T-helper 2 cell (primary cell): ENCODE measurements at regions not wholly inside any gene's neighbourhood (a gene's known extent, or its start where the extent isn't known, plus 50 kb on each side); places are given as distances from the start of the nearest gene placed in this dataset.

Experiments
- DNase-seq, 5 experiments: peaks; one replicate each; pipeline versions ENCODE4 v3.0.0 to v3.0.0-alpha.2; 2012 to 2022

DNA sequence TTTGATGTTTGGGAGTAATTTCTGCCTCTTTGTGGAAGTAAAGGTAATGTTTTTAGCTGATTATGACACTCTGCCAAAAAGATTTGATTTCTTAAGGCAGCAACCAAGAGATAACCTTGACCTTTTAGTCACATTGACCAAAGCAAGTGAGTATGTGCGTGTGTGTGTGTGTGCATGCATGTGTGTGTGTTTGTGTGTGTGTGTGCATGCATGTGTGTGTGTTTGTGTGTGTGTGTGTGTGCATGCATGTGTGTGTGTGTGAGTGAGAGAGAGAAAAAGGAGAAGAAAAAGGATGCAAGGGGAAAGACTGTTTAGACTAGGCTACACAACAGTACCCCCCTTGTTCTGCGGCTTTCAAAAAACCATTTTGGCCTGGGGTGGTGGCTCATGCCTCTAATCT lies 88.1 kb upstream of the NPVF start:
- DNase-seq, result no peak

- DNase-seq, result no peak
Measured at GRCh38 chr7:25318047-25318446, 89.8 kb upstream of the NPVF start.

DNA sequence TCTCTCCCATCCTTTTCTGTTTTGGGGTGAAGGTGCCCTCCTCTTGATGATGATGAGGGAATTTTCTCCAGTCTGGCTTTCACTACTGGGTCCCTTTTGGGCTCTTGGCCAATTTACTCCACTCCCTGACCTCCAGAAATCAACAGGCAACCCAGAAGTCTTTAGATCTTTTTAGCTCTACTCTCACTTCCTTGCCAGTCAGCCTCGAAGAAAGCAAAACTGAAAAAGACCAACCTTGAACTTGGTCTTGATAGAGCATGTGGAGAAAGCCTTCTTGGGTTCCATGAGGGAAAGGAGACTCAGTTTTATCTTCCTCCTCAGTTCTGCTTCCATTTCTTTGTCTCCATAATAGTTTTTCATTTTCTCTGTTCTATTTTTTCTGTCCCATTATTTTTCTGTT lies 91.4 kb upstream of the NPVF start:
- DNase-seq, result no peak

DNA sequence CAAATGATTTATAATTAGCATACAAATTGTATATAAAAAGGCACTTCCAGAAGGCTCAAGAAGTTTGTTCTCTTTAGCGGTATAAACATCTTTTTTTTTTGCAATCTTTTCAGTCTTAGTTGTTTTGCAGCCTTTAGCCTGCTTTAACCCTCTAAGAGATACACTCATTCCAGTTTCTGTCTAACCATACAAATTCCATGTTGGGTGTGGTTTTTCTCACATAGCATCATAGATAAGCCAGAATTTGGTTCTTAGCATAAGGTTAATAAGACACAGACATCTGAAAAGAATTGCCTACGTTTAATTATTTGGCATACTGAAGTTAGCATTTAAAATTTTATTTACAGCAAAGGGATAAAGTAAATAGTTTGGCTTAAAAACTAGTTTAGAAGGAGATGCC lies 92.5 kb upstream of the NPVF start:
- no peak for DNase-seq

- no peak for DNase-seq
Measured at GRCh38 chr7:25321424-25321823, 93.1 kb upstream of the NPVF start.

DNA sequence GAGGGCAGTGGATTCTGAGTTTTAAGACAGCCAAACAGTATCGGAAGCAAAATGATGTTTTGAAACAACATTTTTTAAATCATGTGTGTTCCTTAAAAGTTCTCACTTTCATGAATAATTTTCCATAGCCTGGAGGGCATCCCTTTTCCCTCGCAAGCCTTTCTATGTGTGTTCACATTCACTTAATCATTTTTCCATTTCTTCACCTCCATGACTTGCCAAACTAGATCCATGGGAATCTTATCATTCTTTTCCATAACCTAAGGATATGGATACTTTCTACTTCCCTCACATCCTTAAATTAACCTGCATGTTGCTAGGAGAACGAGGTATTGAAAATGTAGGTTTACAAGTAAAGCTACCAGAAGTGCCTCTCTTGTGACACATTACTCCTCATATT lies 94.2 kb upstream of the NPVF start:
- DNase-seq, result no peak

GRCh38 chr7:25325186-25325757 lies 97.0 kb upstream of the NPVF start:
- DNase-seq, result no peak

GRCh38 chr7:25326501-25327156 lies 98.3 kb upstream of the NPVF start:
- no peak for DNase-seq

DNA sequence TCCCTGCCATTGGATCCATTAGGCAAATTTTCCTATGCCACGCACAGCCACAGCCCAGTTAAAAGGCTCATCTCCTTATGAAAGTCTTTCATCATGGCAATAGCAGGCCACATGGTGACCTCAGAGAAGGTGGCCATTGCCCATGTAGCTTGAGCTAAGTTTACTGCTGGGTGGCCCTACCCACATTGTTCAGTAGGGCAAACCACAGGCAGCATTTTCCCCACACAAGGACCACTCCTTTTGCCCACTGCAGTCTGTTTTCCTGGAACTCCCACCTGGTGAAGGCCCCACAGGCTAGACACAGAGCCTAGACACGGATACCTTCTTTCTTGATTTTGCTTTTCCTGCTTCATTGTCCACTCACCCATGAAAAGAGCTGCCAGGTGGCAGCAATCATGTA lies 101.5 kb upstream of the NPVF start:
- DNase-seq, result no peak

- DNase-seq, result no peak
Measured at GRCh38 chr7:25333296-25333928, 105.1 kb upstream of the NPVF start.

GRCh38 chr7:25347360-25348066 lies 119.2 kb upstream of the NPVF start:
- no peak for DNase-seq

DNA sequence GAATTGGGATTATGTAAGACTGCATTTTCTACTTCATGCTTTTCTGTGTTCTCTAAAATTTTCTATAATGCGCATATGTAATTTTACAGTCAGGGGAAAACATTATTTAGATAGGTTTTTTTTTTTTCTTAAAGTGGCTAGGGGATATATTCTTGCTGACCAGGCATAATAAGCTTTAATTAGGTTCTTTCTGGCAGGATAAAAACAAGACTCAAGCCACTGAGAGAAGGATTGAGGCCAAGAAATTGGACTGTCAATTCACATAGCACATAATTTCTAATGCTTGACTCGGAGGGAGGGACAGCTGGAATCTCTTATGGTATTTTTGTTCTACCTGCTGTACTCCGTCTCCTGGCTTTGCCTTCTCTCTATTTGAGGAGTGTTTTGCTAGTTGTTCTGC lies 119.8 kb upstream of the NPVF start:
- no peak for DNase-seq

DNA sequence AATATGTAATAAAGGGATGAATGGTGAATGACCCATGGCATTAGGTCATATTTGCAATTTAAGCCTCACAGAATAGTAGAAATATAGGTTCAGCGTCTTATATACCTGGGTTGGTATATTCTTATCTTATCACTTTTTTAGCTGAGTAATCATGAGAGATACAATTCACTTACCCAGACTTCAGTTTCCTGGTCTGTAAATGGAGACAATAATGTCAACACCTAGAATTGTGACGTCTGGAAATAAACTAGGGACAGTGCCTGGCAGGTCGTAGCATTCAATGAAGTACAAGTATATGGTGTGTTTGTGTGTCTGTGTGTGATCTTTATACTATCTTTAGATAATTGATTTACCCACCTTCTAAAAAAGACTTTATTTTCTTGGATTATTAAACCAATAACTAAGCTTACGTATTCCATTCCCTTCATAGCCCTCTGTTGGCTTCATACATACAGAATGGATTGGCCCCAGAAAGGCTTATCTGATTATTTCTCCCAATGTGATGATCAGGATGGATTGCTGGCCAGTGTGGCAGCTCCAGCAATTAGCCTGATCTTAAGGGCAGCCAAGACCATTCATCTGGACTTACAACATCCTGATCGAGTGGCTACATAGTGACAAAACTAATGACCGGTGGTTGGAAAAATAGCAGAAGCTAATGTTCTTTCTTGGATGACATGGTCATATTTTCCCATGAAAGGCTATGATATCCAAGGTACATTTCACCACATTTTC lies 121.2 kb upstream of the NPVF start:
- no peak for DNase-seq

DNA sequence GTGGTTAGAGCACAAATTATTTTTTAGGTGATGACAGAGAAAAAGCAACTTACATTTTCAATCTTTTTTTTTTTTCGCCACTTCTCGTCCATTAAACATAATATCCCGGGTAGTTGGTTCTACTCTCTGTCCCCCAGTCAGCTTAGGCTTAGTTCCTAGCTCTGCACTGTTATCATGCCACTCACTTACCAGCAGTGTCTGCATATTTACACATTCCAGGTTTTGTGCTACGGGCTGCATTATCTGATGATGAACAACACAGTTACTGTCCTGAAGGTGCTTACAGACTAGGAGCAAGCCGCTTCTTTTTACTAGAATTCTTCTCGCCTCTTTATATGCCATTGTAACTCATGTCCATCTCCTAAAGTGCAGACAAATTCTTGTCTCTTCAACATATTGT lies 121.8 kb upstream of the NPVF start:
- no peak for DNase-seq

- no peak for DNase-seq
Measured at GRCh38 chr7:25351761-25352160, 123.5 kb upstream of the NPVF start.

- no peak for DNase-seq
Measured at GRCh38 chr7:25353196-25353595, 124.9 kb upstream of the NPVF start.

DNA sequence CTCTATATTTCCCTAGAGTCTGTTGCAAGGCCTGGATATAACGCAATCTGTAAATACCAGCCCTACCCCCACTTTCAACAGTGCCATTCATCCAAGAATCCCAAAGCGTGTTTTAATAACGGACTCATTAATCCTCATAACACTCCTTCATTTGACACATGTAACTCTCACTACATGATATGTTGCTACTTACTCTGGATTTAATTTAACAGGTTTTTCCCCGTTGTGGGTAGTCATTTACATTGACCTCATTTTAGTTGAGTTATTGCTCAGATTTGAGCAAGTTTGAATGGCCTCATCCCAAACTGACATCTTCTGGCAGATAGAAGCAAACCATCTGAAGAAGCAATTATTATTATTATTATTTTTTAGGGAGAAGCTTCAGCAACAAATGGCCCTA lies 125.4 kb upstream of the NPVF start:
- DNase-seq, result no peak

DNA sequence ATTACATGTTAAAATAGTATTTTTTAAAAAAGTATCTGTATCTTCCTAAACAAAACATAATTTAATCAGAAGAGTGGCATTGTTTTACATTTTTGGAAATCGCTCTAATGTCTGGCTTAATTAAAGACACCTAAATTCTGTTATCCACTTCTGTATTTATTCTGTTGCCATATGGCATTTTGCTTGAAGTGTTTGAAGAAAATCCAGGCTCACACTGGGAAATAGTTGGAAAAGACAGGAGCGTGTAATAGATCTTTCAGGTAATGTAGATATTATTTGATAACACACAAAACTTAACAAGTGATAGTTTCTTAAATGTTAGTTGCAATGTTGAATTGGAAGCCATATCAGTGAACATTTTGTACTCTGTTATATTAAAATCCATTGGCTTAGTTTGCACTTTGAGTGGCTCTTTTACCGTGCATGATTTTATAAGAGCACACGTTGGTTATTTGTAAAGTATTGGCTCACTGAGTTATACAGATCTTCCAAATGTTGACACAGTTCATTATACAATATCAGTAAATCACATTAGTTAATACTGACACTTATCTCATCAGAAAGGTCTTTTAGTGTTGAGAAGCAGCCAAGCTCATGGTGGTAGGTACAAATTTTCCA lies 128.4 kb upstream of the NPVF start:
- no peak for DNase-seq

GRCh38 chr7:25358926-25359325 lies 130.6 kb upstream of the NPVF start:
- no peak for DNase-seq

GRCh38 chr7:25359471-25360059 lies 131.3 kb upstream of the NPVF start:
- no peak for DNase-seq

GRCh38 chr7:25360451-25360850 lies 132.2 kb upstream of the NPVF start:
- no peak for DNase-seq

GRCh38 chr7:25361387-25361786 lies 133.1 kb upstream of the NPVF start:
- DNase-seq, result no peak
